Lung (tissue), 11 donors: ENCODE measurements at regions not wholly inside any gene's neighbourhood (a gene's known extent, or its start where the extent isn't known, plus 50 kb on each side); places are given as distances from the start of the nearest gene placed in this dataset.

ENCODE experiments used
- ATAC-seq: fragments of 200-7000 bp; cut with Tn5 transposase; one replicate; pipeline ENCODE4 v1.9.1; 2020; ENCODE audit warnings: moderate number of reproducible peaks; ENCODE audit not compliant: insufficient read depth, low FRiP score
- DNase-seq, 3 donors: peaks; one replicate each; pipeline ENCODE4 v3.0.0-alpha.2; 2013 to 2017
- H3K27ac ChIP-seq, 2 donors: one replicate each; pipeline ENCODE4 v1.5.1; 2013; ENCODE audit warnings: mild to moderate bottlenecking in 2 of 2, moderate library complexity in 2 of 2, control low read depth in 1 of 2, inconsistent platforms in 1 of 2, low read depth in 1 of 2, low read length in 1 of 2
- H3K27me3 ChIP-seq, 3 donors: one replicate each; pipeline ENCODE4 v1.5.1; 2013; ENCODE audit warnings: low read length in 2 of 3; ENCODE audit not compliant: control insufficient read depth in 3 of 3, insufficient read depth in 3 of 3
- H3K36me3 ChIP-seq, 4 donors: one replicate each; pipeline ENCODE4 v1.5.1; 2013; ENCODE audit warnings: low read length in 4 of 4, mild to moderate bottlenecking in 1 of 4, moderate library complexity in 1 of 4; ENCODE audit not compliant: control insufficient read depth in 4 of 4, insufficient read depth in 4 of 4
- H3K4me1 ChIP-seq, 5 donors: one replicate each; pipeline ENCODE4 v1.5.1; 2013; ENCODE audit warnings: low read length in 5 of 5, mild to moderate bottlenecking in 2 of 5, moderate library complexity in 1 of 5; ENCODE audit not compliant: control insufficient read depth in 5 of 5, insufficient read depth in 5 of 5
- H3K4me3 ChIP-seq: one replicate; pipeline ENCODE4 v1.5.1; 2013; ENCODE audit warnings: mild to moderate bottlenecking, control low read depth, moderate library complexity
- H3K9ac ChIP-seq, 2 donors: one replicate each; pipeline ENCODE4 v1.5.1; 2013; ENCODE audit warnings: low read length in 2 of 2, control low read depth in 1 of 2; ENCODE audit not compliant: insufficient read depth in 1 of 2
- H3K9me3 ChIP-seq, 4 donors: one replicate each; pipeline ENCODE4 v1.5.1; 2013; ENCODE audit warnings: low read length in 3 of 4, mild to moderate bottlenecking in 1 of 4, moderate library complexity in 1 of 4; ENCODE audit not compliant: control insufficient read depth in 4 of 4, insufficient read depth in 3 of 4
- whole genome bisulfite sequencing, 2 donors: extraction: QIAGEN DNeasy Blood & Tissue Kit; methylation state at CpG; one replicate each; pipeline ENCODE4 v1.1.7; 2013; 5-methylcytosine and 5-hydroxymethylcytosine counted together
- TF ChIP-seq, protein P1 (sequence below): IDR thresholded peaks from 2 replicates; pipeline ENCODE4 v1.5.1; 2012; ENCODE audit warnings: mild to moderate bottlenecking; ENCODE audit errors: control extremely low read depth, extremely low read depth
- donor health status: control.
- donor health status: control.
- donor health status: Bipolar disorder and iron deficiency.
- donor health status: healthy.
- donor health status: DM: yes; HTN: yes; CAD: no.

DNA sequence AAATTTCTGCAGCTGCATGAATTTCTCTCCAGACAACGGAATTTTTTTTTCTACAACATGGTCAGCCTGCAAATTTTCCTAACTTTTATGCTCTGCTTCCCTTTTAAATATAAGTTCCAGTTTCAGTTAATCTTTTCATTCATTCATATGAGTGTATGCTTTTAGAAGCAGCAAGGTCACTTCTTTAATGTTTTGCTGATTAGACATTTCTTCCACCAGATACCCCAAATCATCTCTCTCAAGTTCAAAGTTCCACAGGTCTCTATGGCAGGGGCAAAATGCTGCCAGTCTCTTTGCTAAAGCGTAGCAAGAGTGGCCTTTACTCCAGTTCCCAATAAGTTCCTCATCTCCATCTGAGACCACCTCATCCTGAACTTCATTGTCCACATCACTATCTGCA, 205.6 kb upstream of the GRM7 start:
- H3K4me1 ChIP-seq: no peaks in the 10 kb centered on the region
- 64 to 86% methylated on average over 2 of the region's 2 CpGs for WGBS, 2 donors
- H3K36me3 ChIP-seq: no peaks in the 10 kb centered on the region
- DNase-seq (no peak), ATAC-seq (no peak)
- no peaks in the 10 kb centered on the region for H3K27me3 ChIP-seq
- no peak overlapping the region for H3K4me3 ChIP-seq
- H3K27ac ChIP-seq: no peak overlapping the region
- H3K9me3 ChIP-seq: peaks cover 0 to 11% (median 5%) of the 10 kb centered on the region in 4 donors
- TF ChIP-seq, protein P1, sequence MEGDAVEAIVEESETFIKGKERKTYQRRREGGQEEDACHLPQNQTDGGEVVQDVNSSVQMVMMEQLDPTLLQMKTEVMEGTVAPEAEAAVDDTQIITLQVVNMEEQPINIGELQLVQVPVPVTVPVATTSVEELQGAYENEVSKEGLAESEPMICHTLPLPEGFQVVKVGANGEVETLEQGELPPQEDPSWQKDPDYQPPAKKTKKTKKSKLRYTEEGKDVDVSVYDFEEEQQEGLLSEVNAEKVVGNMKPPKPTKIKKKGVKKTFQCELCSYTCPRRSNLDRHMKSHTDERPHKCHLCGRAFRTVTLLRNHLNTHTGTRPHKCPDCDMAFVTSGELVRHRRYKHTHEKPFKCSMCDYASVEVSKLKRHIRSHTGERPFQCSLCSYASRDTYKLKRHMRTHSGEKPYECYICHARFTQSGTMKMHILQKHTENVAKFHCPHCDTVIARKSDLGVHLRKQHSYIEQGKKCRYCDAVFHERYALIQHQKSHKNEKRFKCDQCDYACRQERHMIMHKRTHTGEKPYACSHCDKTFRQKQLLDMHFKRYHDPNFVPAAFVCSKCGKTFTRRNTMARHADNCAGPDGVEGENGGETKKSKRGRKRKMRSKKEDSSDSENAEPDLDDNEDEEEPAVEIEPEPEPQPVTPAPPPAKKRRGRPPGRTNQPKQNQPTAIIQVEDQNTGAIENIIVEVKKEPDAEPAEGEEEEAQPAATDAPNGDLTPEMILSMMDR: no peak
- H3K9ac ChIP-seq: no peak overlapping the region

DNA sequence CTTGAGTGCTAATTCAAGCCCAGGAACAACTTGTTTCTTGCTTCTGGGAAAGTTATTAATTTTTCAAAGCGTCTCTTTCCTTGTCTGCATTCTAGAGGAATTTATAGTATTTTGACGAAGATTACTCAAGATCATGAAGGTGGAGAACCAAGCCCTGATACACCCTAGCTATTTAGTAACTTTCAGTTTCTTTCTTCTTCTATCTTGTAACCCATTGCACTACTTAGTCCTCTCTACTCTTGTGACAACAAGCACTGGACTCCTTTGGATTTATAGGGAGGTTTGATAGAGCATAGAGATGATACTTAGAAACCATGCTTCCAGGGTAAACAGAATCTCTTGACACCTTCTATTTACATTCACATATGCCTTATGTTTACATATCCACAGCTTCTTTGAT, 203.3 kb upstream of the GRM7 start:
- Histone ChIP-seq H3K27me3 (no peaks in the 10 kb centered on the region), H3K36me3 (no peaks in the 10 kb centered on the region), H3K4me3 (no peak overlapping the region), H3K4me1 (no peaks in the 10 kb centered on the region), H3K27ac (no peak overlapping the region), H3K9me3 (peaks cover 0 to 17% (median 7%) of the 10 kb centered on the region in 4 donors), H3K9ac (no peak overlapping the region)
- WGBS, 2 donors: 87 to 92% methylated on average over 2 of the region's 2 CpGs
- TF ChIP-seq, protein P1: no peak
- ATAC-seq (no peak), DNase-seq (no peak)

DNA sequence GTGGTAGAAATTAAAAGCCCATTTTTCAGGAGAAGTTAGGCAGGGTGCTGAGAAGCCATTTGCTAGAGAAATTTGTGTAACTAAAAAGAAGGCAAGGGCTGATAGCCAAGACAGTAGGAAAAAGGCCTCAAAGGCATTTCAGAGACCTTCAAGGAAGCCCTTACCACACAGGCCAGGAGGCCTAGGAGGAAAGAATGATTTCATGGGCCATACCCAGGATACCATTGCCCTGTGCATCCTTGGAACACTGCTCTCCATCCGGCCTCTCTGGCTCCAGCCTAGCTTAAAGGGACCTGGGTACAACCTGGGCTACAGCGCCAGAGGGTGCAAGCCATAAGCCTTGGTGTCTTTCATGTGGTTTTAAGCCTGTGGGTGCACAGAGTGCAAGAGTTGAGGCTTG, 193.6 kb upstream of the GRM7 start:
- Histone ChIP-seq H3K4me3 (no peak overlapping the region), H3K9ac (no peak overlapping the region), H3K27ac (no peak overlapping the region), H3K9me3 (peaks cover 0 to 4% (median 0%) of the 10 kb centered on the region in 4 donors), H3K4me1 (no peaks in the 10 kb centered on the region), H3K27me3 (no peaks in the 10 kb centered on the region), H3K36me3 (no peaks in the 10 kb centered on the region)
- no peak for DNase-seq
- TF ChIP-seq, protein P1: no peak
- no peak for ATAC-seq
- 74 to 95% methylated on average over 2 of the region's 2 CpGs for WGBS, 2 donors

DNA sequence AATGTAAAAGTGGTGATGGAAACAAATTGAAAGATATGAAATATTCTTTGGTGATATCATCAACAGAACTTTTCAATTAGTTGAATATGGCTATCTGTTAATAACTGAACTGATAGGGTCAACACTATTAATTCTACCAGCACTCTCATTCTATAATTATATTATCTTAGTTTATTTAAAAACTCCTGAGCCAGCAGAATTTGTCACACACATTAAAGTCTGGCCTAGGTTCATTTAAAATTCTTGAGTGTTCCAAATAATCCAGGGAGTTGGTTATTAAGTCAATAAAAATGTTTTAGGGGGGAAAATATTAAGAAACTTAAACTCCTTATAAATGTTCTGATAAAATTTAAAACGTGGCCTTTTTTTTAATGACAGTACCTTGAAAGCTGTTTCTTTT, 189.6 kb upstream of the GRM7 start:
- H3K36me3 ChIP-seq: no peaks in the 10 kb centered on the region
- ATAC-seq (no peak), DNase-seq (no peak)
- no peaks in the 10 kb centered on the region for H3K4me1 ChIP-seq
- H3K9me3 ChIP-seq: peaks cover 0 to 2% (median 0%) of the 10 kb centered on the region in 4 donors
- TF ChIP-seq, protein P1: no peak
- WGBS, 2 donors: 39 to 71% methylated on average over 1 of the region's 1 CpG
- H3K9ac ChIP-seq: no peak overlapping the region
- no peaks in the 10 kb centered on the region for H3K27me3 ChIP-seq
- H3K27ac ChIP-seq: no peak overlapping the region
- no peak overlapping the region for H3K4me3 ChIP-seq
